Transverse colon (tissue), 4 donors: ENCODE measurements at regions not wholly inside any gene's neighbourhood (a gene's known extent, or its start where the extent isn't known, plus 50 kb on each side); places are given as distances from the start of the nearest gene placed in this dataset.

Experiments used
- CTCF ChIP-seq, 5 experiments: fragments of 200-600 bp in 3 of 5; fragments of 450-650 bp in 2 of 5; sonication (generic) in 3 of 5; IDR thresholded peaks; 1 replicate in 2 of 5; 2 replicates in 3 of 5; pipeline ENCODE4 v1.5.1; 2016 to 2017; ENCODE audit warnings: antibody characterized with exemption in 5 of 5, inconsistent platforms in 3 of 5, mild to moderate bottlenecking in 2 of 5, moderate library complexity in 1 of 5
- EP300 ChIP-seq: sonication (generic); formaldehyde crosslinking; IDR thresholded peaks from one replicate; pipeline ENCODE4 v1.6.1; 2017; ENCODE audit warnings: antibody characterized with exemption, low read depth
- POLR2A ChIP-seq: fragments of 450-650 bp; IDR thresholded peaks from one replicate; pipeline ENCODE4 v1.6.1; 2016; ENCODE audit warnings: antibody characterized with exemption, mild to moderate bottlenecking, moderate library complexity
- POLR2AphosphoS5 ChIP-seq, 3 donors: sonication (generic); formaldehyde crosslinking; IDR thresholded peaks; one replicate each; pipeline ENCODE4 v1.6.1; 2016; ENCODE audit warnings: antibody characterized with exemption in 3 of 3

GRCh38 chr9:22241024-22241423, 205.6 kb upstream of the DMRTA1 start:
- TF ChIP-seq CTCF (IDR thresholded peaks at IDR 0.05) (no peak), POLR2AphosphoS5 (IDR thresholded peaks at IDR 0.05) (no peak), POLR2A (no peak), EP300 (no peak)
